Fibroblast of gingiva (primary cell): ENCODE measurements at regions not wholly inside any gene's neighbourhood (a gene's known extent, or its start where the extent isn't known, plus 50 kb on each side); places are given as distances from the start of the nearest gene placed in this dataset.

ENCODE experiments used
- DNase-seq: peaks from one replicate; pipeline ENCODE4 v3.0.0-alpha.2; 2011; ENCODE audit warnings: low read depth

DNA sequence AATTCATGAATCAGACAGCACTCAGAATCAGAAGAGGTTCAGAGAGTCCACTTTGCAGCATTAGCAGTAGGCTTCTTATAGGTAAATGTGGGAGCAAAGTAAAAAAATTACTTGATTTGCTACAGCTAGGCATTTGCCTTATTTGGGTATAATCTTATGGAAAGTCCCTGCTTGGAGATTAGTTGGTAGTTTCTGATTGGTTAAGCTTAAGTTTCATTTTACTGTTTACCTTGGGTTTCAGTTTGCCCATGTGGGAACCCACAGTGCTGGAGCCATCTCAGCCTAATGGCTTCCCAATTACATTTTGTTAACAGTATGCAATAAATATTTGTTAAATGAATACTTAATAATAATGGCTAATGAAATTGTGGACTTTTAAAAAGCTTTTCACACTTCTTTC, 311.0 kb upstream of the FLRT2 start:
- no peak for DNase-seq

DNA sequence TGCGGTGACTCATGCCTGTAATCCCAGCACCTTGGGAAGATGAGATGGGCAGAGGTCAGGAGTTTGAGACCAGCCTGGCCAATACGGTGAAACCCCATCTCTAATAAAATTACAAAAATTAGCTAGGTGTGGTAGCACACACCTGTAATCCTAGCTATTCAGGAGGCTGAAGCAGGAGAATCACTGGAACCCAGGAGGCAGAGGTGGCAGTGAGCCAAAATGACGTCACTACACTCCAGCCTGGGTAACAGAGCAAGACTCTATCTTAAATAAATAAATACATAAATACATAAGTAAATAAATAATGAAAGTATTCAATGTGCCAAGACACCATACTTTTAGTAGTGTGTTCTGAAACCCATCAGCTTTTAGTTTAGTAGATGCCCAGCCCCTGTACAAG, 308.1 kb upstream of the FLRT2 start:
- no peak for DNase-seq

DNA sequence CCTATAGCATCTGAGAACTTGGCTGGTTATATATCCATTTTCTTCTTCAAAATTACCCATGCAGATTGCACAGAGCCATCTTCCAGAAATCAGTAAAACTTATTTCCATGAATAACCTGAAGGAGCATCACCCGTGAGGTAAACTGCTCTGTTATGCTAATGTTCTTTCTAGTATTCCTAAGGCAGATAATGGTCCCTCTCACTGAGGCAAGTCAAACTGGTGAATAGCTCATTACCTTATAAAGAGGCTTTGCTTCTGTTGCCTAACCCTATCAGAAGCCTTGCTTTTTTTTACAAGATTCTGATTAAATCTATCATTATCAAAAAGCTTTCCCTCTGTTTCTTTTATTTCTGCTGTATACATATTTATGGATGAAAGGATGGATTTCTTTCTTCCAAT, 307.6 kb upstream of the FLRT2 start:
- no peak for DNase-seq

DNA sequence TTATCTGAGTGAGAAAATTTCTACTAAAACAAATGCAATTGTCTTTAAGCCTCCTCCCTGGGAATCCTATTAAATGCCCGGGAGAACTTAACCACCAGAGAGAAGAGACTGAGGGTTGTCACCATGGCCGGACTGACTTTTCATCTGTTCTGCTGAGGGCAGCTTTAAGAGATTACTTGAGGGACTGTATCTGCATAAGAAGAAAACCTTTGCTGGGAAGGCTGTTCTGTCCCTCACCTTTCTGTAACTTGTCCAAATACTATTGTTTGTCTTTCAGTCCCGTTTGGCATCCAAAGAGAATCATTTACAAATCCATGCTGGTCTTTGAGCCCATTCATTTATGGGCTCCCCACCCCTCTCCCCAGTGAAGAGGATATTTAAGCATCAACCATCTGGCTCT, 306.3 kb upstream of the FLRT2 start:
- no peak for DNase-seq

DNA sequence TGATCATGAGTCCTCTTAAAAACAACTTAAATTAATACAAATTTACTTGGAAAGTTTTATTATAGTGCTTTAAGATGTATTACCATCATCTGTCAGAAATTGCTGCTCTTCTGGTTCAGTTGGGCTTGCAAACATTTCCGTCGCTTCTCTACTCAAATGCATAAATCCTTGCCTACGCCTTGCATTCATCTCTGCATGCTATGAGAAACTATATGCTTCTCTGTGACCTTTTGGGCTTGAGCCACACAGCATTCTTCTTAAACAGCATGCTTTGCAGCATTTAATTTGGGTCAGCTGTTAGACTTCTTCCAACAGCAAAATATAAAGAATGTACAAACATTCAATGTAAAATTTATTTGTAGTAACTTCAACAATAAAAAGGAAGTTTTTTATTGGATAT, 305.7 kb upstream of the FLRT2 start:
- no peak for DNase-seq

DNA sequence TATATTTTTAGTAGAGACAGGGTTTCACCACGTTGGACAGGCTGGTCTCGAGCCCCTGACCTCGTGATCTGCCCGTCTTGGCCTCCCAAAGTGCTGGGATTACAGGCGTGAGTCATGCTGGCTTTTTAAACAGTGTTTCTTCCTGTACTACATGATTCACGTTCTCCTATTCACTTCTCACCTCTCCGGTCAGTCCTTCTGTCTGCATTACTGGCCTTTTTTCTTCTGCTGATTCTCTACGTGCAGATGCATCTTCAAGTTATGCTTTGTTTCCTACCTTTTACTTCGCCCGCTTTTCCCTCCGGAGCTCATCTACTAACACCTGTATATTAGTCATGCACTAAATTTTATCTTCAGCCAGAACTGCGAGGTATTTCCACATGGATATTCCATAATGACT, 296.2 kb upstream of the FLRT2 start:
- no peak for DNase-seq

DNA sequence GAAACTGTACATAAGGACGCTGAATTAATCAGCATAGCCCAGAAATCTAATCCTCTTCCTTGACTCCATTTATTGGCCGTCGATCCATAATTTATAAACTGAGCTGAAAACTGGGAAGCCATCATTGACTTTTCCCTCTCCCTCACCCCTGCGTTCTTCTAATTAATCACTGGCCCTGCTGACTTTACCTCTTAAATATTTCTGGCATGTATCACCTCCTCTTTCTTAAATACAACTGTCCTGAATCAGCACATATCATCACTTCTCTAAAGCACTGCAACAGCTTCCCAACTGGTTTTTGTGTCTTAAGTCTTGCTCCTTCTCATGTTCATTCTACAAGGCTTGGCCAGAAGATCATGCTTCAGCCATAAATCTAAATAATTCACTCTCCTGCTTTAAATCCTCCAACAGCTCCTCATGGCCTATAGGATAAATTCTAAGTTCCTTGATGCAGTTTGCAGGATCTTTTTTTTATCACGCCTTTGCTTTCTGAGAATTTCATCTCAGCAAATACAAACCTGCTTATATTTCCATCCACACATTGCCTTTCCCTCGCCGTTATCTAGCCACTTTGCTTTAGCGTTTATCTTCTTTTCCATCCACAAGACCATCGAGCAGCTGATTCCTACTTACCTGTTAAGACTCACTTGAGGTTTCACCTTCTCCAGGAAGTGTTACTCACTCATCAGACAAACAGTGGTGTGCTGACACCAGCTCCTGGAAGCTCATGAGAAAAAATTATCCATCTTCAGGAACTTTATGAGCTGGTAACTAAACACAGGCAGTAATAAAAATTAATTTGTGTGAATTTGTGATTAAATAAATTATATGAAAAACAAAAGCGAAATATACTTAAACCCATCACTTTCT, 295.6 kb upstream of the FLRT2 start:
- DNase-seq = no peak

DNA sequence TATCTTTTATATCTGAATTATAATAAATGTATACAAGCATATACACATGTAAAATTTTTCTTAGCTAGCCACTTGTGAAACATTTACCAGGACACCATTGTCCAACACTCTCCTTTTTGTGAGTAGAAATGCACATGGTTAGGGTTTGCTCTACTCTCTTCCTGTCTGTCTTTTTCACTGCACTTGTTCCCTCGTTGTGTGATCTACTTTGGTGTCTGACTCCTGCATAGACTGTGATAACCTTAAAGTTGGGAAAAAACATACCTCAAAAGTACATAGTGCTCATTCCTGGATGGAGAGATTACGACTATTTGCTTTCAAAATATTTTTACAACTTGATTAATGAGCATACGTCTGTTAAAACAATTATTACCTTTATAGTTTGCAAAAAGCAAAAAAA, 294.1 kb upstream of the FLRT2 start:
- DNase-seq = no peak

DNA sequence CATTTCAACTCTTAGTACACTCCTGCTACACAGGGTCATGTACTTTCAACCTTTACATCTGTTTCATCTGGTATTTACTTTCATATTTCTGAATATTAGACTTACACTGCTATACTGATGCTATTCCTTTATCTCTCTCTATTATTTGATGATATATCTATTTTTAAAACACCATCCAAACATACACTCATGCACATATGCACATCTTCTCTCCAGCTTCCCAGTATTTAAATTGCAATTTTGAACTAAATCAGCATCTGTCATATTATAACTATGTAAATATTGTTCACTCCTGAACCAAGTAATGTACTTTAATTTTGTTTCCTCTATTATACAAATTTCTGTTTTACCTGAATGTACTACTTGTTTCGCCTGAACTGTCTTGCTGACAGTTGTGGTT, 293.6 kb upstream of the FLRT2 start:
- DNase-seq = no peak

DNA sequence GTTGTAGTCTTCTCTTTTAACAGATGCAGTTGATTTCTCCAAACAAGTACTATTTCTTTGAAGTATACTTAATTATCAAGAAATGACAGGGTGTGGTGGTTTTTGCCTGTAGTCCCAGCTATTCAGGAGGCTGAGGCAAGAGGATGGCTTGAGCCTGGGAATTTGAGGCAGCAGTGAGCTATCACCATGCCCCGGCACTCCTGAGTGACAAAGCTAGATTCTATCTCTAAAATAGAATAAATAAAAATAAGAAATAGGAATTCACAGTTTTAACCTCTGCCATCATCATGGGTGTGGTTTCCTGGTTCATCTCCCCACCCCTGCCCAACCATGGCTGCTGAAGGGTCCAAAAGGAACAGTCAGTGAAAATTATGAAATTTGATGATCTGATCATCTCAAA, 290.2 kb upstream of the FLRT2 start:
- no peak for DNase-seq

DNA sequence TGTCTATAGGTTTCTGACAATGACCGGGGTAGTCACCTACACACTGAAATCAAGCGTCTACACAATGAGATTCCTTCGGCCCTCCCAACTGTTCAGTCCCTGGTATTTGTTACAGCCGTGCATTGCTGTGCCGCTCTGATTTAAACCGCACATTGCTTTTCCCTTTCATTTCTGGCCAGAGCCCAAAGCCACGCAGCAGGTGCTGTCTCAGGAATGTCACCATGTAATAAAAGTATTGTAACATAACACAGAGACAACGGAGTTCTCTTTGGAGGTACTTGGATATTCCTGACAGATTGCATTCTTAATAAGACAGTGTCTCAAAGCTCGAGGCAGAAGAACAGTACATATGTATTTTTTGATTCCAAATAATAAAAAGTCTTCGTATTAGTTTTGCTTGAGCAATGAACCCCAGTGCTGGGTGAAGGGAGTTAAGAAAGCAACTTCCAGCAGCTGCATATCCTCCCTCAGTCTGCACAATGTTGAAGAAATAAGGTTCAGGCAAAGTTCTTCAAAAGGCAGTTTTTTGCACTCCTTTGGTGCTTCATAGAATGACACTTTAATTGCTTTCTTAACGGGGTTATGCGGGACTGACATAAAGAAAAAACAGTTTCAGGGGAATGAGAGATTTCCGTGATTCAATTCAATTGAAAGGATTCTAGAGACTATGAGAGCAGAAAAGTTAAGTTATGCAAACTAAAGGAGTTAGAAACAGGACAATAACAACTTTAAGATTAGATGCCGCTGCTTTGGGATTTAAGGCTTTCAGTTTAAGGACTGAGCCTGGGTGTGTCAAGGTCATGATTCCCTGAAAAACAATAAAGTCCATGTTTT, 288.7 kb upstream of the FLRT2 start:
- DNase-seq = no peak

DNA sequence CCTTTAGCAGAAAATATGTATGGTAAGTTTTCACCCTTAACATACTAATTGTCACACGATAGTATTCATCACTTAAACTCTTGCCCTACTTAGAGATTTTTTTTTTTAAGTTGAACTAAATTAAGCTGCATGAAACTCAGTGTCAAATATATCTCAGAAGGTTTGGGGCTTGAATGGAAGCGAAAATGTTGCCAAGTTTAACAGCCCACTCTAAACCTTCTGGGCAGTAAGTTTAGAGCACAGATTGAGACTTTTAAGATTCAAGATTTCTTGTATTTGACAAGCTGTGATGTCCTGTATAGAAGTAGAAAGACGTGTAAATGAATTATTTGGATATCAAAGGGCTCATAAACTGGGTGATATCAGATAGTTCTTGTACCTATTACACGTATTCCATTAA, 287.3 kb upstream of the FLRT2 start:
- no peak for DNase-seq

DNA sequence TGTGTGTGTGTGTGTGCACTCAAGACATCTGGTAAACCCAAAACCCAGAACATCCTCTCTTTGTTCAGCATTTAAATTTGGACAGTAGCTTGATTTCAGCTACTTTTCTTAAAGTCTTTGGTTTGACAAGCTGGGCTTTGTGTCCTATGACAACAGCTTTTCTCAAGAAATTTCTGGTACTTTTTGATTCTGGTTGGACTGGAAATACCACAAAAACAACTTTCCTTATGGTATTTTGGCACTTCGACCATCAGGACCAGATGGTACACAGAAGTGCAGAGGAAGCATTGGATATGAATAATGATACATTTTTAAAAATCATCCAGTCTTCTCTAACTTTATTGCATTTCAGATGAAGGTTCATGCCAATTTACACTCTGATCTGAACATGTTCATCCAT, 286.6 kb upstream of the FLRT2 start:
- DNase-seq = no peak

DNA sequence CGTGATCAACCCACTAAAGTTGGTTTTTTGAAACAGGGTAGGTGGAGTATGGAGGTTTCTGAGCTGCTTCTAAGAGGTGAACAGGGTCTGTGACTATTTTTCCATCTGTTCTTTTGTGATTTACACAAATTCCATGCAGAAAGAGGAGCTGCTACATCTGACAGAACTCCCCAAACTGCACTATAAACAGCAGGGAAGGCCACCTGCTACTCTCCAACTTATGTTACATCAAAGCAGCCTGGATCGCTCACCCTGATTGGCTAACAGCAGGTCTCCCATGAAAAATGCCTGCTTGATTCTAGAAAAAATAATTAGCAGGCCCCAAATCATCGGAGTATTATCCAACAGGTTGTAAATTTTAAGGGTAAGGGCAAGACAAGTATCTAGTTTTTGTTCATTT, 282.9 kb upstream of the FLRT2 start:
- DNase-seq = no peak

DNA sequence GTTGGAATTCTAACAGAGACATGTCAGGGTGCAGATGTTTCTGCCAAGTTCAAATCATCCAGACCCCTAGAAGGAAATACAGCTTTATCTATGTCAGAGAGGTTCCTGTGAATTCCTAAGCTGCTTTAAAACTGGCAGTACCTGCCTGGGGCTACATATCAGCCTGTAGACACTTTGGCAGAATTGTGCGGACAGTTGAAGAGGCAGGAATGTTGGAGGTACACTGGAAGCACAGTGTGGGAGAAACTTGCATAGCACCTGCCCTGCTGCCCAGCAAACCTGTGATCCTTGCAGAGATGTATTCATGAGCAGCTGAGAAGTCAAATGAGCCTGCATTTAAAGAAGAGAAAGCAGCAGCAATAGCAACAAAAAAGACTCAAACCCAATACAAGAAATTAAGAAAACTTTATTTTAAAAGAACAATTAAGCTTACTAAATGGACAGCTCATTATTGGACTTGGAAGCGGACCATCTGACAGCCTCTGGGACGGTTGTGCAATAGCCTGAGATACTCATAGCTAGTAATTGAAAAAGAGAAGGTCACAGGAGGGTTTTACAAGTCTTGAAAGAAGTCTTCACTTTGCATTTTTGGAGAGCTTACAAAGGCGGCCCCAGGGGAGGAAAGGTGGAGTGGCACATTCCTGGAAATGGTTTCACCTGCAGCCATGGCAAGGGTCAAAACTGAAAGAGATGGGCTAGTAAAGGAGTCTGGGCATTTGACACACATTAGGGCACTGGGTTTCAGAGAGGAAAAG, 280.9 kb upstream of the FLRT2 start:
- peak; percentile 17 for DNase-seq

DNA sequence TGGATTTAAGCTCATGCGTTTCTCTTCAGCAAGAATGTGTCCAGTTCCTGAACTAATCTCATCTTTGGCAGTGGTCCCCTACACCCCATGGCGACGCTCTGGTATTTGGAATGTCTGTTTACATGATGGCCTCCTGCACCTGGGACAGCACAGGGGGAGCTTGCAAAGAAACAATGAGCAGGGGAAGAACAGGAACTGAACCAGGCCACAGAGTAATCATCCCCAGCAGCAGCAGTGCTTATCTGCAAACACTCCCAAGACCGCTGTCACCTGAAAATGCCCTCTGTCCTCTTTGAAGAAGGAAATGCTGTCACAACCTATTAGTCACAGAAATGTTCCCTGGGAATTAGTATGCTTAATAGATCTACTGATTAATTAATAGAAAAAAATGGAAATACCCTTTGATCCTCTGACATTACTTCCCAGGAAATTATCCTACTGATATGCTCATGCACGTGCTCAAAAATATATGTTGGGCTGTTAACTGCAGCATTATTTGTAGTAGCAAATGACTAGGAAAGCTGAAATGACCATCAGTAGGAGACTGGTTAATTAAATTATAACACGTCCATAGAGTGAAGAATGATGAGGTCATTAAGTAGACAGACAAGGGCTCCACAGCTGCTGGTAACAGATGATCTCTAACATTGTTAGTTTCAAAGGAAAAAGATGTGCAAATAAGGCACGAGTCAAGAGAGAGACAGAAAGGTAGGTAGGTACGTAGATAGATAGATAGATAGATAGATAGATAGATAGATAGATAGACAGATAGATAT, 279.3 kb upstream of the FLRT2 start:
- no peak for DNase-seq

DNA sequence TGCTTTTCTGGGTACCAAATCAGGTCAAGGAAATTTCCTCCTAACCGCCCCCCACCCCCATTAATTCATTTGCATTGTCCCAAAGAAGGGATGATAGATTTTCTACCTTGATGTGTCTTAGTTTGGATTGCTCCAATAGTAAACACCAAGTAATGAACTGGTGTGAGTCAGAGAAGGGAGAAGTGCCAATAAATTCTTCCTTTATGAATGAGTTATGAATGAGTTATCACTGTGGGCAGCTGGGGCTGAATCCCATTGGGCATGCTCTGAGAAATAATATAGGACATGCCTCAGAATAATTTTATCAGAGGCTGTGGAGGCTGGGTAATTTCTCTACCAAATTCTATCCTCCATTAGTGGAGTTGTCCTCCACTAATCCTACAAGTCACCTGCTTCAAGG, 277.9 kb upstream of the FLRT2 start:
- DNase-seq = peak; percentile 67

DNA sequence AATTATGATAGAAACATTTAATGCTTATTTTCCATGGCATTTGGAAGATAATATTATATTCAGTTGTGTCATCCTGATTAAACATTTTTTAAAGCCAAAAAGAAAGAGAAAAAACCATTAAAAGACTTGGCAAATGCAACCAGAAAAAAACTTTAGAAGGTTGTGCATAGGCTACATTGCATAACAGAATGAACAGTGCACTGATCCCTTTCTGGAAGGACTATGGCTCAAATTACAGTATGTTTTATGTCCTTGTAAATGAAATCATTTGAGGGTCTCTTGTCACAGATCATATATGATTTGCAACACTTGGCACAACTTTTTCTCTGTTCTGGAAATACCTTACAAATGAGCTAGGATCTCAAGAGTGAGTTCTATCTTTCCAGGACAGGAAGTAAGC, 275.2 kb upstream of the FLRT2 start:
- DNase-seq = peak; percentile 14

DNA sequence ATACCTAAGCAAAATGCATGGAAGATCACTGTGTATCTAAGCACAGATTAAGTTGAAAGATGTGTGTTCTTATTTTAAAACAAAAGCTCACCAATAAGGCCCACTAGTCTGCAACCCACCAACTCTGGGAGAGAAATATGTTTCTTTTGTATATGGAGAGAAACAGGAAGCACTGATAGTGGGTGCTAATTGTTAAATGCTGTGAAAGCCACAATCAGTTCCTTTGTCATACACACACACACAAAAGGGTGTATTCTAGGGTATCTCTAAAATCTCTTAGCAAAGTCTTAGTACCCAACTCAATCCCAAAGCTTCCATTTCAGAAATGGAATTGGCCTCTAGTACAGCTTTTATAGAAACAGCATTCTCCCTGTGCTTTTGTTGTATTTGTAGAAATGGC, 272.7 kb upstream of the FLRT2 start:
- DNase-seq = no peak

DNA sequence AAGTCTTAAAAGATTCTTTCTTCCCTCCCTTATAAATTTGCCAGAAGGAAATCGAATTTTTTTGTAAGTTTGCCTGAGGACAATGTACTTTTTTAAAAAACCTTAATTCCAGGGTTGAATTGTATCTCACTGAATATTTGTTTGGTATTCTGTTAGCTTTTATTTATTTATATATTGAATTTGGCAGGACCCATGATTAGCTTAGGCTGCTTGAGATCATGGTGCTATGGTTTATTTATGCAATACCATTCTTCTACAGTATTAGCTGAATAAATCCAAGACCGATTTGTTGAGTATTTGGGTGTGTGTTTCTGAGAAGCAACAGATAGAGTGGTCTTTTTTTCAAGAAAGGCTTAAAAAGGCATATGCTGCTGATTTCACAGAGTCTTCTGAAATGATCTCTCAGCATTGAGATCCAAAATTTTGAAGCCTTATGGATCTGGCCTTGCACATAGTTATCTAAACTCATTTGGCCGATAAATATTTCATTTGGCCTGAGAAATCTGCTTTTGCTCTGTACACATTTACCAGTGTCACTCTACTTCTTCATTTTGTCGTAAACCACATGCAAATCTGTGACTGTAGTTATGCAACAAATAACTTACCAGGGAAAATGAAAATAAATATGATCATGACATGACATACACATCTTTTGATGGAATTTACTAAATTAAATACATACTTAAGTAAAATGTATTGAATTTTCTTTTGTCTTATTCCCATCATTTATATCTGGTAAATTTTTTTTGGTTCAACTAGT, 265.8 kb upstream of the FLRT2 start:
- peak; percentile 77 for DNase-seq

DNA sequence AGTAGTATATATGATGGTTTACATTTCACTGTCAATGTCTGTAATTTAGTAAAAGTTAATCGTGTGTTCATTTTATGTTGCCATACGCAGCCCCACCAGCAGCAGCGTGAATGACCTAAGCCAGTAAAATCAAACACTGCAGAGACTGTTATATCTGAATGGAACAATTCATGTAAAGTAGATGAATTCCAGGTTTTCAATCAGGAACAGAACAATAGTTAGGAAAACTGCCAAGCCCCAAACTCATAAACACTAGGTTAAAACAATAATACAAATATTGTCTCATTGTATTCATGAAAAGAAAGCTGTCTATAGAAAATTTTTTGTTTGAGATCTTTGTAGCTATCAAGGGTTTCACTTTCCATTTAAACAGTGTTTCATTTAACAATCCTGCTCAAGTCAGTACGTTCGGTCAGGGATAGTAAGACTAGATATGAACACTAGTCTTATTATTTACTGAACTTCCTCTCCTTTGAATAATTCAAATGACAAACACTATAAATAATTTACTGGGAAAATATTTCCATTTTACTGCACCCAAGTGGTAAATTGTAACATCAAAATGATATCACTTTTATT, 256.8 kb upstream of the FLRT2 start:
- no peak for DNase-seq
